ACC112 (cell line): ENCODE measurements at regions not wholly inside any gene's neighbourhood (a gene's known extent, or its start where the extent isn't known, plus 50 kb on each side); places are given as distances from the start of the nearest gene placed in this dataset.

Experiments
- H2AFZ ChIP-seq: fragments of 200-600 bp; sonication (generic); one replicate; pipeline ENCODE4 v1.6.0; 2017; ENCODE audit warnings: antibody characterized with exemption, low read length; ENCODE audit not compliant: unreplicated experiment
- H3K27ac ChIP-seq: fragments of 200-600 bp; sonication (generic); 2 replicates; pipeline ENCODE4 v1.5.1; 2014; ENCODE audit warnings: low read depth, mild to moderate bottlenecking, antibody characterized with exemption, low read length, moderate library complexity
- H3K27me3 ChIP-seq: fragments of 200-600 bp; sonication (generic); 2 replicates; pipeline ENCODE4 v1.6.1; 2014; ENCODE audit warnings: mild to moderate bottlenecking, antibody characterized with exemption, low read length, moderate library complexity, mixed read lengths; ENCODE audit not compliant: insufficient read depth
- H3K36me3 ChIP-seq: fragments of 200-600 bp; sonication (generic); 2 replicates; pipeline ENCODE4 v1.6.1; 2016; ENCODE audit warnings: mild to moderate bottlenecking, antibody characterized with exemption, low read length, moderate library complexity, mixed read lengths; ENCODE audit not compliant: insufficient read depth
- H3K4me1 ChIP-seq: fragments of 200-600 bp; sonication (generic); one replicate; pipeline ENCODE4 v1.6.1; 2016; ENCODE audit warnings: low read length, mixed read lengths; ENCODE audit not compliant: insufficient read depth, unreplicated experiment, control insufficient read depth
- H3K4me3 ChIP-seq: fragments of 200-600 bp; sonication (generic); 2 replicates; pipeline ENCODE4 v1.5.1; 2014; ENCODE audit warnings: mild to moderate bottlenecking, low read depth, low read length
- H3K79me2 ChIP-seq: fragments of 200-600 bp; sonication (generic); one replicate; pipeline ENCODE4 v1.6.0; 2016; ENCODE audit warnings: low read length; ENCODE audit not compliant: control insufficient read depth, unreplicated experiment, insufficient read depth

- Histone ChIP-seq H3K36me3 (no peaks in the 10 kb centered on the region), H3K4me3 (no peak overlapping the region), H2AFZ (no peak overlapping the region), H3K79me2 (no peaks in the 10 kb centered on the region), H3K4me1 (no peaks in the 10 kb centered on the region), H3K27ac (no peak overlapping the region), H3K27me3 (no peaks in the 10 kb centered on the region)
These were observed 930.6 kb upstream of the SEMA6D start for GRCh38 chr15:46786590-46787285.

- H3K27ac ChIP-seq: no peak overlapping the region
- H3K4me3 ChIP-seq: no peak overlapping the region
- no peaks in the 10 kb centered on the region for H3K36me3 ChIP-seq
- no peaks in the 10 kb centered on the region for H3K27me3 ChIP-seq
- H3K79me2 ChIP-seq: no peaks in the 10 kb centered on the region
- H2AFZ ChIP-seq: no peak overlapping the region
- no peaks in the 10 kb centered on the region for H3K4me1 ChIP-seq
These were observed 921.6 kb upstream of the SEMA6D start for GRCh38 chr15:46795685-46796084.

- Histone ChIP-seq H3K27me3 (no peaks in the 10 kb centered on the region), H3K4me1 (no peaks in the 10 kb centered on the region), H3K4me3 (no peak overlapping the region), H3K27ac (no peak overlapping the region), H3K79me2 (no peaks in the 10 kb centered on the region), H2AFZ (no peak overlapping the region), H3K36me3 (no peaks in the 10 kb centered on the region)
These were observed 908.5 kb upstream of the SEMA6D start for GRCh38 chr15:46808834-46809233.

- no peaks in the 10 kb centered on the region for H3K4me1 ChIP-seq
- no peak overlapping the region for H2AFZ ChIP-seq
- H3K36me3 ChIP-seq: no peaks in the 10 kb centered on the region
- no peaks in the 10 kb centered on the region for H3K79me2 ChIP-seq
- H3K27me3 ChIP-seq: no peaks in the 10 kb centered on the region
- no peak overlapping the region for H3K4me3 ChIP-seq
- H3K27ac ChIP-seq: no peak overlapping the region
These were observed 902.1 kb upstream of the SEMA6D start for GRCh38 chr15:46815240-46815639.

GRCh38 chr15:46815765-46816164, 901.5 kb upstream of the SEMA6D start:
- Histone ChIP-seq H2AFZ (no peak overlapping the region), H3K4me3 (no peak overlapping the region), H3K27ac (no peak overlapping the region), H3K36me3 (no peaks in the 10 kb centered on the region), H3K27me3 (no peaks in the 10 kb centered on the region), H3K79me2 (no peaks in the 10 kb centered on the region), H3K4me1 (no peaks in the 10 kb centered on the region)

GRCh38 chr15:46848704-46849103, 868.6 kb upstream of the SEMA6D start:
- Histone ChIP-seq H2AFZ (no peak overlapping the region), H3K4me1 (no peaks in the 10 kb centered on the region), H3K27me3 (no peaks in the 10 kb centered on the region), H3K36me3 (no peaks in the 10 kb centered on the region), H3K4me3 (no peak overlapping the region), H3K27ac (no peak overlapping the region), H3K79me2 (no peaks in the 10 kb centered on the region)

GRCh38 chr15:46853600-46853999, 863.7 kb upstream of the SEMA6D start:
- no peak overlapping the region for H2AFZ ChIP-seq

GRCh38 chr15:46854564-46854963, 862.7 kb upstream of the SEMA6D start:
- H3K36me3 ChIP-seq: no peaks in the 10 kb centered on the region
- no peaks in the 10 kb centered on the region for H3K79me2 ChIP-seq
- H2AFZ ChIP-seq: no peak overlapping the region
- H3K4me1 ChIP-seq: no peaks in the 10 kb centered on the region
- no peak overlapping the region for H3K27ac ChIP-seq
- H3K4me3 ChIP-seq: no peak overlapping the region
- H3K27me3 ChIP-seq: no peaks in the 10 kb centered on the region

More at GRCh38 chr15:46853600-46853999, 863.7 kb upstream of the SEMA6D start:
- Histone ChIP-seq H3K36me3 (no peaks in the 10 kb centered on the region), H3K79me2 (no peaks in the 10 kb centered on the region), H3K27me3 (no peaks in the 10 kb centered on the region), H3K27ac (no peak overlapping the region), H3K4me3 (no peak overlapping the region), H3K4me1 (no peaks in the 10 kb centered on the region)

- Histone ChIP-seq H3K4me1 (no peaks in the 10 kb centered on the region), H3K27me3 (no peaks in the 10 kb centered on the region), H2AFZ (no peak overlapping the region), H3K4me3 (no peak overlapping the region), H3K79me2 (no peaks in the 10 kb centered on the region), H3K27ac (no peak overlapping the region), H3K36me3 (no peaks in the 10 kb centered on the region)
These were observed 861.9 kb upstream of the SEMA6D start for GRCh38 chr15:46855388-46855787.

- Histone ChIP-seq H3K36me3 (no peaks in the 10 kb centered on the region), H3K79me2 (no peaks in the 10 kb centered on the region), H3K4me1 (no peaks in the 10 kb centered on the region), H3K4me3 (no peak overlapping the region), H3K27me3 (no peaks in the 10 kb centered on the region), H3K27ac (no peak overlapping the region), H2AFZ (no peak overlapping the region)
These were observed 860.3 kb upstream of the SEMA6D start for GRCh38 chr15:46856839-46857502.

- Histone ChIP-seq H3K79me2 (no peaks in the 10 kb centered on the region), H3K27ac (no peak overlapping the region), H2AFZ (no peak overlapping the region), H3K4me1 (no peaks in the 10 kb centered on the region), H3K4me3 (no peak overlapping the region), H3K27me3 (no peaks in the 10 kb centered on the region), H3K36me3 (no peaks in the 10 kb centered on the region)
These were observed 859.2 kb upstream of the SEMA6D start for GRCh38 chr15:46858150-46858549.
